Tibial artery (tissue), 4 donors: ENCODE measurements at regions not wholly inside any gene's neighbourhood (a gene's known extent, or its start where the extent isn't known, plus 50 kb on each side); places are given as distances from the start of the nearest gene placed in this dataset.

ENCODE experiments used
- DNase-seq, 2 donors: peaks; one replicate each; pipeline ENCODE4 v3.0.0-alpha.2; 2019
- H3K27ac ChIP-seq, 2 donors: fragments of 200-600 bp; sonication (generic) in 1 of 2; 1 replicate in 1 of 2; 2 replicates in 1 of 2; pipeline ENCODE4 v1.5.1; 2018 to 2019; ENCODE audit warnings: mild to moderate bottlenecking in 1 of 2
- H3K27me3 ChIP-seq, 2 donors: fragments of 200-600 bp; sonication (generic) in 1 of 2; one replicate each; pipeline versions ENCODE4 v1.5.1 to v1.6.0; 2016 to 2019
- H3K36me3 ChIP-seq, 3 donors: fragments of 200-600 bp; sonication (generic) in 2 of 3; one replicate each; pipeline ENCODE4 v1.5.1; 2016 to 2019; ENCODE audit warnings: mild to moderate bottlenecking in 2 of 3
- H3K4me1 ChIP-seq, 4 donors: fragments of 200-600 bp; sonication (generic) in 2 of 4; 1 replicate in 3 of 4; 2 replicates in 1 of 4; pipeline ENCODE4 v1.5.1; 2016 to 2019
- H3K4me3 ChIP-seq, 2 donors: fragments of 200-600 bp; sonication (generic) in 1 of 2; 1 replicate in 1 of 2; 2 replicates in 1 of 2; pipeline ENCODE4 v1.5.1; 2018 to 2019; ENCODE audit warnings: mild to moderate bottlenecking in 2 of 2
- H3K9me3 ChIP-seq, 3 donors: fragments of 200-600 bp; sonication (generic) in 1 of 3; one replicate each; pipeline ENCODE4 v1.5.1; 2016 to 2019
- intact Hi-C: fragments of 100-400 bp; cut with DNase I; formaldehyde crosslinking; loops from one replicate; pipeline ENCODE4 v1.15.0; 2023; ENCODE audit warnings: low total_unique reads
- TF ChIP-seq, protein P1 (sequence below), 2 experiments: fragments of 200-600 bp in 1 of 2; fragments of 450-650 bp in 1 of 2; IDR thresholded peaks; one replicate each; pipeline ENCODE4 v1.5.1; 2017 to 2019; ENCODE audit warnings: antibody characterized with exemption in 2 of 2, mild to moderate bottlenecking in 1 of 2, moderate library complexity in 1 of 2

DNA sequence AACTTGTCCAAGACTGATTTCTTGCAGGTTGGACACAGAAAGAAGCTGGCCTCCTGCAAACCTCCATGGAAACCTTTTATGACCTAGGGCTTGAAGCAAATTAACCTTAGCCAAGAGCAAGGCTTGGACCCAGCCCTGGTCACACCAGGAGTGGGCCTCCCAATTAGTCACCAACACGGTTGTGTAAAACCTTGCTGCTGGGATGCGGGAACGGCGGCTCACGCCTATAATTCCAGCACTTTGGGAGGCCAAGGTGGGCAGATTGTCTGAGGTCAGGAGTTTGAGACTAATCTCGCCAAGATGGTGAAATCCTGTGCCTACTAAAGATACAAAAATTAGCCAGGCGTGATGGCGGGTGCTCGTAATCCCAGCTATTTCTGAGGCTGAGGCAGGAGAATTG is 419.9 kb downstream of the AASDHPPT start:
- no peaks in the 10 kb centered on the region for H3K36me3 ChIP-seq

DNA sequence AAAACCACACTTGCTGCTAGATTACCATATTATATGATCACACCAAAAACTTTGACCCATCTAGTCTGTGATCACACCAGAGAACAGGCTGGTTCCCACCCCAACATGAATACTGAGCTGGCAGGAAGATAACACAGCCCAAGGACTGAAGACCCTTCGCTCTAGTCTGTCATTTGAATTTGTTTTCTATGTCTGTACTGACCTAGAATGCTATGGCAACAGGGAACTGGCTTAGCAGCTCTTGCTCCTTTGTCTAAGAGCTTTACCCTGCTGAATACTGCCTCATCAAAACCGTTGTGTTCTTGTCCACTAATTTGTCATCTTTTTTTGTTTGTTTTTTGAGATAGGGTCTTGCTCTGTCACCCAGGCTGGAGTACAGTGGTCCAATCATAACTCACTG is 420.4 kb downstream of the AASDHPPT start:
- Histone ChIP-seq H3K4me3 (no peak overlapping the region), H3K9me3 (no peaks in the 10 kb centered on the region), H3K4me1 (no peaks in the 10 kb centered on the region), H3K27me3 (no peaks in the 10 kb centered on the region), H3K36me3 (no peaks in the 10 kb centered on the region), H3K27ac (no peak overlapping the region)
- TF ChIP-seq, protein P1, sequence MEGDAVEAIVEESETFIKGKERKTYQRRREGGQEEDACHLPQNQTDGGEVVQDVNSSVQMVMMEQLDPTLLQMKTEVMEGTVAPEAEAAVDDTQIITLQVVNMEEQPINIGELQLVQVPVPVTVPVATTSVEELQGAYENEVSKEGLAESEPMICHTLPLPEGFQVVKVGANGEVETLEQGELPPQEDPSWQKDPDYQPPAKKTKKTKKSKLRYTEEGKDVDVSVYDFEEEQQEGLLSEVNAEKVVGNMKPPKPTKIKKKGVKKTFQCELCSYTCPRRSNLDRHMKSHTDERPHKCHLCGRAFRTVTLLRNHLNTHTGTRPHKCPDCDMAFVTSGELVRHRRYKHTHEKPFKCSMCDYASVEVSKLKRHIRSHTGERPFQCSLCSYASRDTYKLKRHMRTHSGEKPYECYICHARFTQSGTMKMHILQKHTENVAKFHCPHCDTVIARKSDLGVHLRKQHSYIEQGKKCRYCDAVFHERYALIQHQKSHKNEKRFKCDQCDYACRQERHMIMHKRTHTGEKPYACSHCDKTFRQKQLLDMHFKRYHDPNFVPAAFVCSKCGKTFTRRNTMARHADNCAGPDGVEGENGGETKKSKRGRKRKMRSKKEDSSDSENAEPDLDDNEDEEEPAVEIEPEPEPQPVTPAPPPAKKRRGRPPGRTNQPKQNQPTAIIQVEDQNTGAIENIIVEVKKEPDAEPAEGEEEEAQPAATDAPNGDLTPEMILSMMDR (IDR thresholded peaks at IDR 0.05) = no peak
- DNase-seq = no peak
- intact Hi-C loops = no loop called here

More for the DNA sequence above, 419.9 kb downstream of the AASDHPPT start:
- DNase-seq = no peak
- Histone ChIP-seq H3K4me3 (no peak overlapping the region), H3K9me3 (no peaks in the 10 kb centered on the region), H3K27me3 (no peaks in the 10 kb centered on the region), H3K4me1 (no peaks in the 10 kb centered on the region), H3K27ac (no peak overlapping the region)
- TF ChIP-seq, protein P1 (IDR thresholded peaks at IDR 0.05) = no peak
- intact Hi-C loops = no loop called here

DNA sequence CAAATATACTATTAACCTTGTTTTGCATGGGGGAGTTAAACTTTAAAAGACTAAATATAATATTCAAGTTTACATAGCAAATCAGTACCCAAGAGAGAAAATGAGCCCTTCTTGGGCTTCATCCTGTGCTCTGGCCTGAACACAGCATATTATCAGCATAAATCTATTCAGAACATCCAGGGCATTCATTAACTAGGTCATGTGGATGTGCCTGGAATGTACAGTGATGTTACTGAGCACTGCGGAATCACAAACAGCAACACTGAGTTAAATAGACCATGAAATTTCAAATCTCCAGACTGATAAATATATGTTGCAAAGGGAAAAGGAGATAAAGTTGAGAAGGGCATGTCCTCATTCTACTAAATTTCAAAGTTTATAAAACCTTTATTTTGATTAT is 426.4 kb downstream of the AASDHPPT start:
- Histone ChIP-seq H3K4me3 (no peak overlapping the region), H3K9me3 (no peaks in the 10 kb centered on the region), H3K4me1 (no peaks in the 10 kb centered on the region), H3K27me3 (no peaks in the 10 kb centered on the region), H3K36me3 (no peaks in the 10 kb centered on the region), H3K27ac (no peak overlapping the region)
- TF ChIP-seq, protein P1 (IDR thresholded peaks at IDR 0.05) = no peak
- intact Hi-C loops = no loop called here
- no peak for DNase-seq

DNA sequence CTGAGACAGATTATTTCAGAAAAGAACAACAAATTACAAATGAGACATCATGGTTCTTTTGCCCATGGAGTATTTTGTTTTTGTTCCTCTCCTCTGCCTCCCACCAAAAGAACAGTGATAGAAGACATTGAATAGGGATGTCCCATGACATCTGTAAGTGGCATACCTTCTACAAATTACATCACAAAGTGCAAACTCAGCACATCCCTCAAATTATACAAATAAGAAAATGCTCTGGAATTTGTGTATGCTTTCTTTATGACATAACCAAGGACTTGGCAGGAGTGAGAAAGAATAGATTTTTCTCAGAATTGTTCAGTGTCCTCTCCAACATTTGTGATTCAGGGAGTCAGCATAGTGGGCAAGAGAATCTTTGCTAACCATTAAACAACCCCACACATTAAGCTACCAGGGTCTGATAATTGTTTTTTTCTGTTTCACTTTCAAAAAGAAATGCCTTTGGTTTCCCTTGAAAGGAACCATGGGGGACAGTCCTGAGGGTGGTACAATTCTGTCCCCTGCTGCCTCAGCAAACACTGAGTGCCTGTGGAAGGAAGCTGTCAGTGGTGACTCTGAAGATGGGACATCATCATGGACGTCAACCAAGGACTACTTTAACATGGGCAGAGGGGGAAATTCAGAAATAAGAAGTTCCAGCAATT is 430.3 kb downstream of the AASDHPPT start:
- no peaks in the 10 kb centered on the region for H3K27me3 ChIP-seq
- H3K4me1 ChIP-seq = no peaks in the 10 kb centered on the region
- no peak overlapping the region for H3K4me3 ChIP-seq
- no peaks in the 10 kb centered on the region for H3K9me3 ChIP-seq
- no peaks in the 10 kb centered on the region for H3K36me3 ChIP-seq
- TF ChIP-seq, protein P1 (IDR thresholded peaks at IDR 0.05) = no peak
- no peak overlapping the region for H3K27ac ChIP-seq
- intact Hi-C loops = no loop called here
- no peak for DNase-seq

DNA sequence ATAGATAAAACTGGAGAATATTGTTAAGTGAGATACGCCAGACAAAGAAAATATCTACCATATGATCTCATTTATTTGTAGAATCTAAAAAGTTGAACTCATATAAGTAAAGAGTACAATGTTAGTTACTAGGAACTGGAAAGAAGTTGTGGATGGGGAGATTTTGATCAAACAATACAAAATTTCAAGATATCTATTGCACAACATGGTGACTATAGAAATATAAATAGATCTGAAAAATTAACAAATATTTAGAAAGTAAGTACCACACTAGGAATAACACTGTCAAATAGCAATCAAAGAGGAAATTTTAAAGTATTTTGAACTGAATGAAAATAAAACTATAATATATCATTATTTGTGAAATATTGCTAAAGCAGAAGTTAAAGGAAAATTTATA is 437.2 kb downstream of the AASDHPPT start:
- intact Hi-C loops = no loop called here
- H3K4me3 ChIP-seq = no peak overlapping the region
- H3K27ac ChIP-seq = no peak overlapping the region
- H3K27me3 ChIP-seq = no peaks in the 10 kb centered on the region
- no peaks in the 10 kb centered on the region for H3K36me3 ChIP-seq
- no peak for DNase-seq
- no peaks in the 10 kb centered on the region for H3K4me1 ChIP-seq
- TF ChIP-seq, protein P1 (IDR thresholded peaks at IDR 0.05) = no peak
- H3K9me3 ChIP-seq = no peaks in the 10 kb centered on the region

DNA sequence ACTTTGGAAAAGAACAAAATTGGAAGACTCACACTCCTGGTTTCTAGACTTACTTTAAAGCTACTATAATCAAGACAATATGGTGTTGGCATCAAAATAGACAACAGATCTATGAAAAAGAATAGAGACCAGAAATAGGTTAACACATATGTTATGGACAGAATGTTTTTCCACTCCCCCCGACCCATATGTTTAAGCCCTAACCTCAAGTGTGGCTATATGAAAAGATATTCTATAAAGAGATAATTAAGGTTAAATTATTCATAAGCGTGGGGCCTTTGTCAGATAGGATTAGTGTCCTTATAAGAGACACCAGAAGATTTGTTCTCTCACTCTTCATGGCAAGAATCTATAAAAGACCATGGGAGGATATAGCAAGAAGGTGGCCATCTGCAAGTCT is 440.0 kb downstream of the AASDHPPT start:
- Histone ChIP-seq H3K27ac (no peak overlapping the region), H3K4me1 (no peaks in the 10 kb centered on the region), H3K36me3 (no peaks in the 10 kb centered on the region), H3K4me3 (no peak overlapping the region), H3K9me3 (no peaks in the 10 kb centered on the region), H3K27me3 (no peaks in the 10 kb centered on the region)
- intact Hi-C loops = no loop called here
- DNase-seq = no peak
- TF ChIP-seq, protein P1 (IDR thresholded peaks at IDR 0.05) = no peak
